DND-41 (cell line): ENCODE measurements at regions not wholly inside any gene's neighbourhood (a gene's known extent, or its start where the extent isn't known, plus 50 kb on each side); places are given as distances from the start of the nearest gene placed in this dataset.

Experiments used
- ATAC-seq: fragments of 200-7000 bp; cut with Tn5 transposase; 3 replicates; pipeline ENCODE4 v1.9.1; 2021; ENCODE audit warnings: low read depth; ENCODE audit not compliant: insufficient read depth
- DNase-seq: peaks from one replicate; pipeline ENCODE4 v3.0.0-alpha.2; 2020
- H2AFZ ChIP-seq: 2 replicates; pipeline ENCODE4 v1.6.0; 2012; ENCODE audit warnings: low read depth, low read length
- H3K27ac ChIP-seq: 2 replicates; pipeline ENCODE4 v1.5.1; 2012; ENCODE audit warnings: low read length, inconsistent platforms
- H3K27me3 ChIP-seq: fragments of 200-600 bp; sonication (generic); 2 replicates; pipeline ENCODE4 v1.6.0; 2012; ENCODE audit warnings: low read length, mild to moderate bottlenecking, inconsistent platforms; ENCODE audit not compliant: insufficient read depth, poor library complexity
- H3K36me3 ChIP-seq: 2 replicates; pipeline ENCODE4 v1.5.1; 2012; ENCODE audit warnings: low read length, inconsistent platforms; ENCODE audit not compliant: insufficient read depth
- H3K4me1 ChIP-seq: 2 replicates; pipeline ENCODE4 v1.5.1; 2012; ENCODE audit warnings: mild to moderate bottlenecking, low read length; ENCODE audit not compliant: insufficient read depth
- H3K4me2 ChIP-seq: 2 replicates; pipeline ENCODE4 v1.6.0; 2012; ENCODE audit warnings: mild to moderate bottlenecking, moderate library complexity, low read length, inconsistent platforms; ENCODE audit not compliant: insufficient read depth
- H3K4me3 ChIP-seq, 2 experiments: fragments of 200-600 bp in 1 of 2; shearing (Covaris generic) in 1 of 2; 2 replicates each; pipeline ENCODE4 v1.5.1; 2012 to 2016; ENCODE audit warnings: inconsistent platforms in 2 of 2, low read length in 2 of 2, mild to moderate bottlenecking in 2 of 2, low read depth in 1 of 2, moderate library complexity in 1 of 2
- H3K79me2 ChIP-seq: 2 replicates; pipeline ENCODE4 v1.6.0; 2012; ENCODE audit warnings: low read length, inconsistent platforms; ENCODE audit not compliant: insufficient read depth
- H3K9ac ChIP-seq: 2 replicates; pipeline ENCODE4 v1.6.0; 2012; ENCODE audit warnings: low read depth, mild to moderate bottlenecking, inconsistent platforms, low read length, moderate library complexity
- H3K9me3 ChIP-seq: 2 replicates; pipeline ENCODE4 v1.5.1; 2012; ENCODE audit warnings: low read length, moderate library complexity, mild to moderate bottlenecking, inconsistent platforms; ENCODE audit not compliant: insufficient read depth, severe bottlenecking
- H4K20me1 ChIP-seq: 2 replicates; pipeline ENCODE4 v1.6.0; 2012; ENCODE audit warnings: low read length; ENCODE audit not compliant: insufficient read depth
- CTCF ChIP-seq: IDR thresholded peaks from 2 replicates; pipeline ENCODE4 v1.5.1; 2012; ENCODE audit warnings: borderline replicate concordance, low read length, moderate library complexity, mild to moderate bottlenecking; ENCODE audit not compliant: poor library complexity, severe bottlenecking; ENCODE audit errors: extremely low read depth
- EZH2 ChIP-seq: IDR thresholded peaks from 3 replicates; pipeline ENCODE4 v1.6.1; 2012; ENCODE audit warnings: borderline replicate concordance, low read depth, mild to moderate bottlenecking, moderate library complexity, low read length, inconsistent platforms; ENCODE audit not compliant: severe bottlenecking

GRCh38 chr2:161103451-161103831, 56.8 kb upstream of the TANK start:
- DNase-seq, result no peak
- TF ChIP-seq EZH2 (no peak), CTCF (no peak)
- Histone ChIP-seq H3K9ac (no peak overlapping the region), H3K9me3 (no peaks in the 10 kb centered on the region), H3K27me3 (no peaks in the 10 kb centered on the region), H2AFZ (no peak overlapping the region), H4K20me1 (no peaks in the 10 kb centered on the region), H3K27ac (no peak overlapping the region), H3K4me1 (peaks cover 27% of the 10 kb centered on the region), H3K36me3 (no peaks in the 10 kb centered on the region), H3K79me2 (no peaks in the 10 kb centered on the region), H3K4me3 (no peak overlapping the region), H3K4me2 (no peak overlapping the region)
- ATAC-seq, result no peak

DNA sequence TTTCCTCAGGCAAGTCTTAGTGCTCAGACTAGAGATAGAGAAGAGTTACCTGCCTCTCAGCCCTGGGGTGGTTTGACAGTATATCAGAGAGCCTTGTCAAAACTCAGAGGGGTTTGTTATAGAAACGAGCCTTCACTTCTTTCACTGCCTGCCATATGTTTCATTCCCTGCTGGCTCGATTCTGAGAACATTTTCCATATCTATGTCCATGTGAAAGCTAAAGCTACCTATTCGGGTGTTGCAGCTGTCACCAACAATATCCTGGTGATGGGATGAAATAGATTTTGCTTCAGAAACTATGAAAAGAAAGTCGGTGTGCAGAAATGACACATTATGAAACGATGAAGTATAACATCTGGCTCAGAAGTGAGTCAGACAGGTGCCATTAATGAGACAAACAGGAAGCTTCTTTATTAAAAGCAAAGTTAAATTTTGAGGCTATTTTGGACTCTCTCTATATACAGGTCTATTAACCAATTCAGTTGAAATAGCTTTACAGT, 56.1 kb upstream of the TANK start:
- Histone ChIP-seq H3K4me1 (peaks cover 27% of the 10 kb centered on the region), H3K27ac (no peak overlapping the region), H3K4me2 (no peak overlapping the region), H3K36me3 (no peaks in the 10 kb centered on the region), H3K27me3 (no peaks in the 10 kb centered on the region), H4K20me1 (no peaks in the 10 kb centered on the region), H2AFZ (no peak overlapping the region), H3K79me2 (no peaks in the 10 kb centered on the region), H3K9ac (no peak overlapping the region), H3K4me3 (no peak overlapping the region), H3K9me3 (no peaks in the 10 kb centered on the region)
- ATAC-seq, result no peak
- TF ChIP-seq CTCF, result no peak
- TF ChIP-seq EZH2, result no peak
- no peak for DNase-seq

GRCh38 chr2:161107265-161107664, 53.0 kb upstream of the TANK start:
- Histone ChIP-seq H3K79me2 (no peaks in the 10 kb centered on the region), H2AFZ (no peak overlapping the region), H3K27me3 (no peaks in the 10 kb centered on the region), H3K9me3 (no peaks in the 10 kb centered on the region), H3K9ac (no peak overlapping the region), H3K4me3 (no peak overlapping the region), H3K4me1 (no peaks in the 10 kb centered on the region), H4K20me1 (no peaks in the 10 kb centered on the region), H3K4me2 (no peak overlapping the region), H3K36me3 (no peaks in the 10 kb centered on the region), H3K27ac (no peak overlapping the region)
- no peak for TF ChIP-seq EZH2
- no peak for TF ChIP-seq CTCF
- ATAC-seq, result no peak
- no peak for DNase-seq
